H1 (cell line): ENCODE measurements at regions not wholly inside any gene's neighbourhood (a gene's known extent, or its start where the extent isn't known, plus 50 kb on each side); places are given as distances from the start of the nearest gene placed in this dataset.

Experiments used
- BCL11A ChIP-seq, 2 experiments: IDR thresholded peaks; one replicate each; pipeline ENCODE4 v1.6.1; 2011; ENCODE audit warnings: low read depth in 2 of 2, low read length in 2 of 2, mild to moderate bottlenecking in 2 of 2
- POLR2AphosphoS5 ChIP-seq: IDR thresholded peaks from 2 replicates; pipeline ENCODE4 v1.6.1; 2011; ENCODE audit warnings: low read depth, low read length

GRCh38 chr12:19927661-19928060 lies 440.7 kb upstream of the PDE3A start (continued):
- TF ChIP-seq BCL11A (IDR thresholded peaks at IDR 0.05; ENCODE audit: low read depth in 2 of 2, low read length in 2 of 2) = no peak
- TF ChIP-seq POLR2AphosphoS5 = no peak
